Aorta (tissue), 5 donors: ENCODE measurements at regions not wholly inside any gene's neighbourhood (a gene's known extent, or its start where the extent isn't known, plus 50 kb on each side); places are given as distances from the start of the nearest gene placed in this dataset.
"Not testable (repeated sequence)": the region's sequence is repeated elsewhere in the genome, so short reads cannot be mapped to it uniquely, and the experiment has no call there.

Experiments
- ATAC-seq: fragments of 200-7000 bp; cut with Tn5 transposase; one replicate; pipeline ENCODE4 v1.9.1; 2022; ENCODE audit warnings: moderate library complexity; ENCODE audit not compliant: low FRiP score
- DNase-seq, 2 donors: peaks; one replicate each; pipeline ENCODE4 v3.0.0-alpha.2; 2020
- H3K27ac ChIP-seq, 2 donors: one replicate each; pipeline ENCODE4 v1.5.1; 2013; ENCODE audit warnings: low read length in 2 of 2, mild to moderate bottlenecking in 2 of 2, moderate library complexity in 2 of 2, control low read depth in 1 of 2, inconsistent platforms in 1 of 2, low read depth in 1 of 2
- H3K27me3 ChIP-seq, 2 donors: one replicate each; pipeline ENCODE4 v1.6.1; 2013; ENCODE audit warnings: control low read depth in 1 of 2, low read length in 1 of 2, mild to moderate bottlenecking in 1 of 2, moderate library complexity in 1 of 2; ENCODE audit not compliant: insufficient read depth in 2 of 2, control insufficient read depth in 1 of 2
- H3K36me3 ChIP-seq, 2 donors: one replicate each; pipeline ENCODE4 v1.6.1; 2013; ENCODE audit warnings: control low read depth in 1 of 2, low read length in 1 of 2, mild to moderate bottlenecking in 1 of 2; ENCODE audit not compliant: insufficient read depth in 2 of 2, control insufficient read depth in 1 of 2
- H3K4me1 ChIP-seq, 2 donors: one replicate each; pipeline ENCODE4 v1.6.1; 2013; ENCODE audit warnings: low read length in 2 of 2, control low read depth in 1 of 2, mild to moderate bottlenecking in 1 of 2, moderate library complexity in 1 of 2; ENCODE audit not compliant: insufficient read depth in 2 of 2, control insufficient read depth in 1 of 2
- H3K4me3 ChIP-seq, 2 donors: one replicate each; pipeline ENCODE4 v1.5.1; 2013; ENCODE audit warnings: low read length in 2 of 2, control low read depth in 1 of 2, mild to moderate bottlenecking in 1 of 2
- H3K9me3 ChIP-seq: one replicate; pipeline ENCODE4 v1.6.1; 2013; ENCODE audit warnings: mild to moderate bottlenecking, low read length; ENCODE audit not compliant: control insufficient read depth
- WGBS, 2 donors: extraction: QIAGEN DNeasy Blood & Tissue Kit; methylation state at CpG; one replicate each; pipeline ENCODE4 v1.1.7; 2013; 5-methylcytosine and 5-hydroxymethylcytosine counted together
- intact Hi-C, 2 donors: fragments of 100-400 bp; cut with DNase I; formaldehyde crosslinking; loops; one replicate each; pipeline versions ENCODE4 v1.14.2 to v1.15.0; 2022
- donor health status: healthy with polysubstance abuse.
- donor health status: Bipolar disorder and iron deficiency.
- donor health status: DM: no; HTN: no; CAD: no.
- donor health status: DM: no; HTN: no; CAD: no.
- donor health status: DM: yes; HTN: yes; CAD: no.

DNA sequence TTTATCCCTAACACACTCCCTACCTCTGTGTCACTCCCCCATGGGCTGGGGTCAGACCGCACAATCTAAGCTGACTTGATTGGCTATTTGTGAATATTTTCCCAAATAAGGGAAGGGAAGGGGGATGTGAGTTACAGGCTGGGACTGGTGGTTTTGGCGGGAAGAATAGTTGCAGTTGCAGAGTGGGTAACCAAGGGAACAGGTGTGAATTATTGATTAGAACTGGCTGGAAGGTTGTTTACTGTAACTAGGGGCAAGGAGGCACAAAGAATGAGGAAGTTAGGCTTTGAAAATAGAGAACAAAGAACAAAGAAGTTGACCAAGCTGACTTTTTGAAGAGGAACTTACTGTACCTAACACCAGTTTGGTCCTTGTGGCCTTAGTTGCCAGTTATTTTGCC, 88.0 kb upstream of the XAGE2 start:
- Histone ChIP-seq H3K4me1 (no peaks in the 10 kb centered on the region), H3K9me3 (no peaks in the 10 kb centered on the region), H3K4me3 (no peak overlapping the region), H3K27me3 (peaks cover 0 to 6% of the 10 kb centered on the region in 2 donors), H3K36me3 (no peaks in the 10 kb centered on the region), H3K27ac (no peak overlapping the region)
- DNase-seq (no peak), ATAC-seq (no peak)
- 85 to 87% methylated on average over 2 of the region's 2 CpGs for WGBS, 2 donors
- intact Hi-C loops = no loop called here

DNA sequence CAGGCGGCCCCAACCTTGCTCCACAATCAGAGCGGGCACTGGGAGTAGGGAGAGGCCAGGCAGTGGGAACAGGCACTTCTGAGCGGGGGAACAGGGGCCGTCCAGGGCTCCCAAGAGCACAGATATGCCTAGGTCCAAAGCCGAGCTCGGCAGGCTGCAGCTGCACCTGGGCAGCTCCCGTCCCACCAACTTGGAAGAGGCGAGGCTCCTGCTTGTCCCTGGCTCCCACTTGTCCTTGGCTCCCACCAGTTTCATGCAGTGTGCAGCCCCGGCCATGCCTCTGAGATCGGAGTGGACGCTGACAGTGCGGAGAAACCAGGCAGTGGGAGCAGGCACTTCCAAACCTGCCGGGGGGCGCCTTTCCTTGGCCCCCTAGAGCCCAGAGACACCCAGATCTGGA, 84.0 kb upstream of the XAGE2 start:
- intact Hi-C loops = no loop called here
- no peak for ATAC-seq
- no peaks in the 10 kb centered on the region for H3K4me1 ChIP-seq
- DNase-seq = no peak
- H3K27ac ChIP-seq = no peak overlapping the region
- WGBS, 2 donors = 75 to 83% methylated on average over 14 of the region's 14 CpGs
- H3K36me3 ChIP-seq = no peaks in the 10 kb centered on the region
- H3K9me3 ChIP-seq = no peaks in the 10 kb centered on the region
- peaks cover 0 to 6% of the 10 kb centered on the region in 2 donors for H3K27me3 ChIP-seq
- H3K4me3 ChIP-seq = no peak overlapping the region

DNA sequence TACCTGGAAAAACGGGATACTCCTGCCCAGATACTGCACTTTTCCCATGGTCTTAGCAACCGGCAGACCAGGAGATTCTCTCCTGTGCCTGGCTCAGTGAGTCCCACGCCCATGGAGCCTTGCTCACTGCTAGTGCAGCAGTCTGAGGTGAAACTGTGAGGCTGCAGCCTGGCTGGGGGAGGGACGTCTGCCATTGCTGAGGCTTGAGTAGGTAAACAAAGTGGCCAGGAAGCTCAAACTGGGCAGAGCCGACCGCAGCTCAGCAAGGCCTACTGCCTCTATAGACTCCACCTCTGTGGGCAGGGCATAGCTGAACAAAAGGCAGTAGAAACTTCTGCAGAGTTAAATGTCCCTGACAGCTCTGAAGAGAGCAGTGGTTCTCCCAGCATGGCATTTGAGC, 69.9 kb upstream of the XAGE2 start:
- H3K9me3 ChIP-seq, DNase-seq, H3K27ac ChIP-seq, ATAC-seq, H3K36me3 ChIP-seq, H3K4me1 ChIP-seq, H3K27me3 ChIP-seq, intact Hi-C loops, H3K4me3 ChIP-seq: not testable (repeated sequence)
- 41 to 53% methylated on average over 6 of the region's 6 CpGs for WGBS, 2 donors

DNA sequence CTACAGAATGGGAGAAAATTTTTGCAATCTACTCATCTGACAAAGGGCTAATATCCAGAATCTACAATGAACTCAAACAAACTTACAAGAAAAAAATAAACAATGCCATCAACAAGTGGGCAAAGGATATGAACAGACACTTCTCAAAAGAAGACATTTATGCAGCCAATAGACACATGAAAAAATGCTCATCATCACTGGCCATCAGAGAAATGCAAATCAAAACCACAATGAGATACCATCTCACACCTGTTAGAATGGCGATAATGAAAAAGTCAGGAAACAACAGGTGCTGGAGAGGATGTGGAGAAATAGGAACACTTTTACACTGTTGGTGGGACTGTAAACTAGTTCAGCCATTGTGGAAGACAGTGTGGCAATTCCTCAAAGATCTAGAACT, 60.3 kb upstream of the XAGE2 start:
- ATAC-seq = not testable (repeated sequence)
- WGBS, 2 donors = 92 to 97% methylated on average over 1 of the region's 1 CpG

More for the DNA sequence above, 60.3 kb upstream of the XAGE2 start:
- H3K4me3 ChIP-seq, H3K27me3 ChIP-seq, H3K36me3 ChIP-seq, H3K27ac ChIP-seq, H3K9me3 ChIP-seq, DNase-seq, intact Hi-C loops, H3K4me1 ChIP-seq: not testable (repeated sequence)
